Lower lobe of right lung (tissue), 2 donors: ENCODE measurements at regions not wholly inside any gene's neighbourhood (a gene's known extent, or its start where the extent isn't known, plus 50 kb on each side); places are given as distances from the start of the nearest gene placed in this dataset.

Experiments used
- ATAC-seq, 2 donors: fragments of 200-7000 bp; cut with Tn5 transposase; one replicate each; pipeline ENCODE4 v1.9.1; 2020 to 2022; ENCODE audit warnings: mild to moderate bottlenecking in 2 of 2, moderate library complexity in 2 of 2
- DNase-seq: peaks from one replicate; pipeline ENCODE4 v3.0.0-alpha.2; 2020
- H3K27ac ChIP-seq: fragments of 200-600 bp; one replicate; pipeline ENCODE4 v1.8.0; 2022
- H3K27me3 ChIP-seq: fragments of 200-600 bp; one replicate; pipeline ENCODE4 v1.8.0; 2022; ENCODE audit warnings: low read depth
- H3K36me3 ChIP-seq: fragments of 200-600 bp; one replicate; pipeline ENCODE4 v1.8.0; 2022; ENCODE audit warnings: mild to moderate bottlenecking
- H3K4me1 ChIP-seq: fragments of 200-600 bp; one replicate; pipeline ENCODE4 v1.8.0; 2022
- H3K4me3 ChIP-seq: fragments of 200-600 bp; one replicate; pipeline ENCODE4 v1.8.0; 2022; ENCODE audit warnings: mild to moderate bottlenecking
- H3K9me3 ChIP-seq: fragments of 200-600 bp; one replicate; pipeline ENCODE4 v1.8.0; 2022
- CTCF ChIP-seq: fragments of 200-600 bp; IDR thresholded peaks from one replicate; pipeline ENCODE4 v1.8.0; 2022; ENCODE audit warnings: antibody characterized with exemption, mild to moderate bottlenecking
- intact Hi-C: fragments of 100-400 bp; cut with DNase I; formaldehyde crosslinking; loops from one replicate; pipeline ENCODE4 v1.11.0; 2022
- donor health status: DM: no; HTN: yes; CAD: no; lungs with severe emphysema.

GRCh38 chrX:80334583-80334982 lies 85.7 kb upstream of the TENT5D start:
- intact Hi-C loops, result no loop called here
- Histone ChIP-seq H3K36me3 (no peaks in the 10 kb centered on the region), H3K4me1 (no peaks in the 10 kb centered on the region), H3K9me3 (no peaks in the 10 kb centered on the region), H3K4me3 (peak overlapping the region; percentile 34), H3K27me3 (no peaks in the 10 kb centered on the region), H3K27ac (no peak overlapping the region)
- ATAC-seq (peak in 1 of 2 donors; percentile 46), DNase-seq (no peak)
- no peak for TF ChIP-seq CTCF

- H3K27ac ChIP-seq, result no peak overlapping the region
- ATAC-seq (peak; percentile 83 to 94), DNase-seq (peak; percentile 49)
- no peaks in the 10 kb centered on the region for H3K9me3 ChIP-seq
- no peaks in the 10 kb centered on the region for H3K36me3 ChIP-seq
- no peak for TF ChIP-seq CTCF
- peak overlapping the region; percentile 34 for H3K4me3 ChIP-seq
- H3K4me1 ChIP-seq, result no peaks in the 10 kb centered on the region
- intact Hi-C loops, result no loop called here
- H3K27me3 ChIP-seq, result no peaks in the 10 kb centered on the region
Measured at GRCh38 chrX:80335062-80335830, 85.0 kb upstream of the TENT5D start.

GRCh38 chrX:80354966-80355465 lies 65.2 kb upstream of the TENT5D start:
- Histone ChIP-seq H3K4me1 (no peaks in the 10 kb centered on the region), H3K9me3 (no peaks in the 10 kb centered on the region), H3K4me3 (no peak overlapping the region), H3K27ac (no peak overlapping the region), H3K36me3 (no peaks in the 10 kb centered on the region), H3K27me3 (no peaks in the 10 kb centered on the region)
- TF ChIP-seq CTCF, result no peak
- ATAC-seq, result no peak
- DNase-seq, result no peak
- intact Hi-C loops, result no loop called here
